GM21529 (cell line): ENCODE measurements at regions not wholly inside any gene's neighbourhood (a gene's known extent, or its start where the extent isn't known, plus 50 kb on each side); places are given as distances from the start of the nearest gene placed in this dataset.
"Not testable (repeated sequence)": the region's sequence is repeated elsewhere in the genome, so short reads cannot be mapped to it uniquely, and the experiment has no call there.

ENCODE experiments used
- ATAC-seq: cut with Tn5 transposase; IDR thresholded peaks from one replicate; pipeline ENCODE4 v1.9.1; 2021; ENCODE audit not compliant: unreplicated experiment

DNA sequence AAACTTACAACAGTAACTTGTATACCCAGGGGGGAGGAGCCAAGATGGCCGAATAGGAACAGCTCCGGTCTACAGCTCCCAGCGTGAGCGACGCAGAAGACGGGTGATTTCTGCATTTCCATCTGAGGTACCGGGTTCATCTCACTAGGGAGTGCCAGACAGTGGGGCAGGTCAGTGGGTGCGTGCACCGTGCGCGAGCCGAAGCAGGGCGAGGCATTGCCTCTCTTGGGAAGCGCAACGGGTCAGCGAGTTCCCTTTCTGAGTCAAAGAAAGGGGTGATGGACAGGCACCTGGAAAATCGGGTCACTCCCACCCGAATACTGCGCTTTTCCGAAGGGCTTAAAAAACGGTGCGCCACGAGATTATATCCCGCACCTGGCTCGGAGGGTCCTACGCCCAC lies 278.8 kb downstream of the FAM47B start:
- not testable (repeated sequence) for ATAC-seq

DNA sequence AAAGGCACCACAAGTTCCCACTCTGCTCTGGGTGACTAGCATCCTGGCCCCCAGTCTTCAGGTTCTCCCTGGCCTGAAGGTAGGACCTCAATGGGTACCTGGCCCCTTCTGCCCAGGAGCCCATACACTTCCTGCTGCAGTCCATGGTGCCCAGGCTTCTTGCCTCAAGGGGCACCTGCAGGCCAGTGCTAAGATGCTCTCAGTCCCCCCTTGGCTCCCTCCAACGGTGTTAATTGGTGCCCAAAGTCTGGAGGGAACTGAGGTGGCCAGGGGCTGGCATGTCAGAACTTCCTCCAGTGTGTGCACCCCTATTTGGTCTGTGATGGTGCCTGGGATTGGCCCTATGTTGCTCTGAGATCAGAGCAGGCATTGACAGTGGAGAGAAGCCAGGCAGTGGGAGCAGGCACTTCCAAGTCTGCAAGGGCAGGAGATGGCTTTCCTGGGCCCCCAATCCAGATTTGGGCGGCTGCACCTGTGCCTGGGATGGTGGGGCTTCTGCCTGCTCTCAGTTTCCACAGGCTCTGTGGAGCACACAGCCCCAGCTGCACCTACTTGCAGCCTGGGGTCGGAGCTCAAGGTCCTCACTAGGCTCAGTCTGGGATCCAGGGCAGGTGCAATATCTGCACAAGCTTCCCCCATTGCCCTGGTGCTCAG lies 301.6 kb downstream of the FAM47B start:
- ATAC-seq: no peak

DNA sequence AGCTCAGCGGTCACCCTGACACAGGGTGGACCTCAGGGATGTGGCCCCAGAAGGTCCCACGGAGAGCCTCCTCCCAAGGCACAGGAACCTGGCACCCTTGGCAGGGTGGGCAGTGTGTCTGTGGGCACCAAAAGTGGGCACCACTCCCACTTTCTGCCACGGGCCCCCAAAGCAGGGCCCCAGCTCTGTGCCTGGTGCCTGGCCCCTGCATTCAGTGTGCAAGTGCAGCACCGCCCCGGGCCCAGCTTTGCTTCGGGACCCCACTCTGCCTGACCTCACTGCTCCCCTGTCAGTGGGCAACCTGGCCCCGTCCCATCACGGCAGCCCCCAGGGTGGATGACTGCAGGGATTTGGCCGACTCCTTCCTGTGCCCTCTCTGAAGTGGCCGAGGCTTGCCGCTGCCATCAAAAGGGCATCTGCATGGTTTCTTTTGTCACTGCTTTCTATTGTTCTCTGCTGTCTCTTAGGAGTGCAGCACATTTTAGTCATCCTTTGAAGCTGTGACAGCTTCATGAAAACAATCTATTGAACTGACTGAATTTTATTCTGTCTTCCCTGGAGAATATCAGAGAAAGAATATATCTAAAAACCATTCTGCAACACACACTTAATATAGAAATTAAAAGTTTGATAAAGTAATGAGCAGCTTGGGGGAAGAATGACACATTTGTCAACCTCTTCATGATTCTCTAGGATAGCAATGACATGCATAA lies 302.4 kb downstream of the FAM47B start:
- ATAC-seq: no peak

DNA sequence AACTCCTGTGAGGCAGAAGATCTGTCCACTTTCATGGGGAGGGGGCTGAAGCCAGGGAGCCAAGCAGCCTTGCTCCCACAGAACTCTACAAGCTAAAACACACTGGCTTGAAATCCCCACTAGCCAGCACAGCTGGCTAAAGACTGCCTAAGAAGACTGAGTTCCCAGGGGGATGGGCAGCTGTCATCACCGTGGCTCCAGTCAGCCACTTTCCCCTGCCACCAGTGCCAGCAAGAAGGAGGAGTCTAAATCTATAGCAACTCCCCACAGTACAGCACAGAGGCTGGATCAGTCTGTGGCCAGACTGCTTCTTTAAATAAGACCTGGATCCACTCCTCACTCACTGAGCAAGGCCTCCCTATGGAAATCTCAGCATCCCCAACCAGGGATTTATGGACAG lies 308.6 kb downstream of the FAM47B start:
- ATAC-seq: no peak

DNA sequence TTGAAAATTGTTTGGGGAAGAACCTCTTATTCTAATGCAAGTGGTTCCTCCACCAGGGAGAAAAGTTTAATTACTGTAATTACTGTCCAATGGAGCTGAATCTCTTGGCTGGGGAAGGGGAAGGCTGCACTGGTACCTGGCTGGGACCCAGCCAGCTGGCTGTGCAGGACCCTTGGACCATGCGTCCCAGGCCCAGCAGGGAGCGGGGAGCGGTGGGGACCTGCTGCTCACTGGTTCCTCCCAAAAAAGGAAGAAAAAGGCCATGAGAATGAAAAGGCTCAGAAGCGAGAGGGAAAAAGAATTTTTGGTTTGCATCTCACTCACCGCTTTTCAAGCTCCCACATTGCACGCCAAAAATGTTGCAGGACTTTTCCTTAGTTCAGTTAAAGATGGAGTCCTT lies 333.5 kb downstream of the FAM47B start:
- no peak for ATAC-seq

DNA sequence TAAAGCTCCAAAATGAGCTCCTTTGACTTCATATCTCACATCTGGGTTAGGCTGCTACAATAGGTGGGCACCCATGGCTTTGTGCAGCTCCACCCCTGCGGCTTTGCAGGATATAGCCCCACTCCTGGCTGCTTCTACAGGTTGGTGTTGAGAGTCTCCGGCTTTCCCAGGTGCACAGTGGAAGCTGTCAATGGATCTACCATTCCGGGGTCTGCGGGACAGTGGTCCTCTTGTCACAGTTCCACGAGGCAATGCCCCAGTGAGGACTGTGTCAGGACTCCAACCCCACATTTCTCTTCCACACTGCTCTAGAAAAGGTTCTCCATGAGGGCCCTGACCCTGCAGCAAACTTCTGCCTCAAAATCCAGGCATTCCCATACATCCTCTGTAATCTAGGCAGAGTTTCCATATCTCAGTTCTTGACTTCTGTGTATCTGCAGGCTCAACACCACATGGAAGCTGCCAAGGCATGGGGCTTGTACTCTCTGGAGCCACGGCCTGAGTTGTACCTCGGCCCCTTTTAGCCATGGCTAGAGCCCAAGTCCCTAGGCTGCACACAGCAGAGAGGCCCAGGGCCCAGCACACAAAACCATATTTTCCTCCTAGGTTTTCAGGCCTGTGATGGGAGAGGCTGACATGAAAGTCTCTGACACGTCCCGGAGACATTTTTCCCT lies 342.8 kb downstream of the FAM47B start:
- ATAC-seq: no peak

DNA sequence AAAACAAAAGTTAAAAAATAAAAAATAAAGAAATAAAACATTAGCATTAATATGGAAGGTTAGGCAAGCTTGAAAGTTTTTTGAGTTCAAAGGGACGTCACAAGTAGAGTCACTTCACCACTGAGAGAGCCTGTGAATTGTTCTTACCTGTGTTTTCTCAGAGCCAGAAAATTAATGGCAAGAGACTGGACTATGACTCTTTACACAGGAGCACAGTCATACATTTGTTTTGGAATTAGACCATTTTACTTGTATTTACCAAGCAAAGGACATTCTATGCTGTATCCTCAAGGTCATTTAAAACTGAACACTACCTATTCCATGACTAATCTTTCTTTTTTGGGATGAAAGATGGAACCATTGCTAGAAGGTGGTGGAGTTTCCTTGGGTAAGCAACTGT lies 346.1 kb downstream of the FAM47B start:
- no peak for ATAC-seq

DNA sequence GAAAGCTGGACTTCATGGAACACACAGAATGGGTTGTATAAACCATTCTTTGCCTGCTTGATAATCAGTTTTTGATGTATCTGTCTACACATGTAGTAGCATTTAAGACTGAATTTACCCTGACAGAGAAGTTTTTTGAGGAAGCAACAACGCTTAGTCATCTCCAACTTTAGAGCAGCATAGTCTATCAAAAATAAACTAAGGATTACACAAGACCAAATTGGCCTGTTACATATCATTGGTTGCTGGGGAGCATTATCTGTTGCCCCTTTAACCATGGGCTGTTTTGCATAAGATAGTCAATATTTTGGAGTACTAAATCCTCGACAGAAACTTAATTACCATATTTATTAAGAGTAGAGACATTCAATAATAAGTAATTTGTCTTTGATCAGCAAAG lies 347.4 kb downstream of the FAM47B start:
- ATAC-seq: no peak

DNA sequence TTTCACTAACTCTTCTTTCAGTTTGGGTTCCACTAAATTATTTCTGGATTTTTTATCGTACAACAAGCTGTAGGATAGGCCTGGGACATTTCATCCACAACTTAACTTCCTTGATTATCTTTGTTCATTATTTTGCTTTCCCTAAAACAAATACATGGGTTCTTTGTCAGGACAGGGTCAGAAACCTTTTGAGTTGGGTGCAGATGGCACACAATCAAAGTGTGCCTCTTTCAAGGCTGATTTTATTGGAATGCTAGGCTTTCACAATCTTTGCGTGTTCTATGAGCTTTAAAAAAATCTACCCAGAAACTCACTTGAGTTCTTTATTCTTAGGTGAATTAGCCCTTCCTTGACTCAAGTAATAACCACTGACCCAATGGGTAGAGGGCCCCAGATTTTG lies 348.4 kb downstream of the FAM47B start:
- no peak for ATAC-seq

DNA sequence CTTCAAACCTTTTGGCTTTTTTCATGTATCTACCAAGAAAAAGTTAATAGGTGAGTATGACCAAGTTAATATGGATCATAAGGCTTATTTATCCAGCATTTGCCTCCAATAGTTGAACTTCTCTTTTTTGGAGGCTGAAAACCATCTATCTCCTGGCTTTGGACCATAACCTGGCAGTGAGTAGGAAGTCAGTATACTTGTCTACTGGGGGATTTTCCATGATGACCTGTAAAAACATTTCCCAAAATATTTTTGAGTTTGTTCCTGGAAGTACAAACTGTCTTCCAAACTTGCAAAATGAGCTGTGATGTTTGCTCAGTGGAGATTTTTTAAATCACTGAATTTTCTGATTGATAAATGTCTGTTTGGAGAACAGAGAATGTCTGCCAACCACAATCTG lies 349.9 kb downstream of the FAM47B start:
- ATAC-seq: no peak

DNA sequence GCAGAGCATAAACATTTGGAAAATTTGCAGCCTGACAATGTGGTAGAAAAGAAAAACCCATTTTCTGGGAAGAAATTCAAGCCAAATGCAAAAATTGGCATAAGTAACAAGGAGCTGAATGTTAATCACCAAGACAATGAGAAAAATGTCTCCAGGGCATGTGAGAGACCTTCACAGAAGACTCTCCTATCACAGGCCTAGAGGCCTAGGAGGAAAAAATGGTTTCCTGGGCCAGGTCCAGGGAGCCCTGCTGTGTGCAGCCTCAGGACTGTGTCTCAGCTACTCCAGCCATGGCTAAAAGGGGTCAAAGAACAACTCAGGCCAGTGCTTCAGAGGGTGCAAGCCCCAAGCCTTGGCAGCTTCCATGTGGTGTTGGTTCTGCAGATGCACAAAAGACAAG lies 362.4 kb downstream of the FAM47B start:
- ATAC-seq: not testable (repeated sequence)

DNA sequence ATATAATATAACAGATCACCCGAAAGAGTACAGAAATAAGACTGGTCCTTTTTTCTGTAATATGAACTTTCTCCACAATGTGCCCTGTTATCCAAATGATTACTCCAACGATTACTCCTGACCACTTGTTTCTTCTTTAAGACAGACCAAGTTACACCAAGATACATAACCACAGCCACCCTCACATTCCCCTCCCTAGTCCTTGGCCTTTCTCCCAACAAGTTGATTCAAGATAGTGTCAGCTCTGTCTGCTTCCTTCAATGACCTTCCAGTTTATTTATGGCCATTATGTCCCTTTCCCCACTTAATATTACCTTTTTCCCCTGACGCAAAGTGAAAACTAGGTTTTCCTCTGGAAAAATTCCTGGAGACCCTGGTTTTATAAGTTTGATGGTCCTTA lies 397.2 kb downstream of the FAM47B start:
- ATAC-seq: no peak

DNA sequence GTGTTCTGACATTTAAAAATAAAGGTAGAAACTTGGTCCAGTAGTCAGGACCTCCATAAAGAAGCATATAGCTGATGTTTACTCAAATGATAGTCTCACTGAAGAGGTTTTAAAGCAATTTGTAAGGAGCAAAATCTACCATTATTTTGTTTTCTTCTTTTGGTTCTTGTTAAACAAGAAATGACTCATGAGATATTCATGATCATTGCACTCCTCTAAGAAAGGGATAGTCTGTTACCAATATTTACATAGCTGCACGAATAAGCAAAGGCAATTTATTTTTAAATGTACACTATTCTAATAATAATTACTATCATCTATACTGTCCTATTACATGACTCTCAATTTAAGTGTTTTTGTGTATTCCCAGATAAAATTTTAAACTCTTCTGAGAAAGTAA lies 397.9 kb downstream of the FAM47B start:
- no peak for ATAC-seq

DNA sequence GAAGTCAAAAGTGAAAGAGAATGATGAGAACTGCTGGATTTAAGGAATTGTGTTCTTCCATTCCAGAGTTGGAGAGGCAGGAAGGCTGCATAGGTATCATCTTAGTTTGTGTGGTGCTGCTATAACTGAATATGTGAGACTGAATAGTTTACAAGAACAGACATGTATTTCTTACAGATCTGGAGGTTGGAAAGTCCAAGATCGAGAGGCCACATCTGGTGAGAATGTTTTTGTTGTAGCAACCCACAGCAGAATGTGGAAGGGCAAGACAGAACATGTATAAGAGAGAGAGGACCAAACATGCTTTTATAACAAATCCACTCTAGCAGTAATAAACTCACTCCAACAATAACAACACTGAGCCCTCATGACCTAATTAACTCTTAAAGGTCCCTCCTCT lies 408.6 kb downstream of the FAM47B start:
- ATAC-seq: no peak

DNA sequence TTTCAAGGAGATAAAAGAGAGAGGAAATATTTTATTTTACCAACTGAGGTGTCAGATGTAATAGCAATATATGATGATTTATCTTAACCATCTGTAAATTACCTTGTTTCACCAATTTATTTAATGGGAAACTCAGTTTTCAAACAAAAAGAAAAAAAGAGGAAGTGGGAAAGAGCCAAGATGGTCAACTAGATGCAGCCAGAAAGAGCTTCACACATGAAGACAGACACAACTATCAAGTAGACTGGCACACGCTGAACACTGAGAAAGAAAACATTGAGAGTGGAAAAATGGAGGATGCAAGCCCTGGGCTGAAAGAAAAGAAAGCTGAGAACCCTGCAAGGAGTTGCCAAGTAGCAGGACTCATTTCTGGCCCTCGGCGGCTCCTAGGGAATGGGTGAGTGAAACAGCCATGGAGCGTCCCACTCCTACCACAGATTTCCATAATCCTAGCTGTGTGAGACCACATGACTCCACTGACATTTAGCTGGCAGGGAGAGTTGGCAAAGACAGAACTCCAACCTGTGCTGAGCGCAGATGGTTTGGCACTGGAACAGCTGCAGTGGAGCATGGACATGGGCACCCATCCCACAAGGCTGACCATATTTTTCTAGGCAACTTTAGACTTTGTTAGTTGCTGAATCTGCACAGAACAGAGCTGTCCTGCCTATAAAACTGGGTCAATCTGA lies 409.3 kb downstream of the FAM47B start:
- ATAC-seq: no peak

DNA sequence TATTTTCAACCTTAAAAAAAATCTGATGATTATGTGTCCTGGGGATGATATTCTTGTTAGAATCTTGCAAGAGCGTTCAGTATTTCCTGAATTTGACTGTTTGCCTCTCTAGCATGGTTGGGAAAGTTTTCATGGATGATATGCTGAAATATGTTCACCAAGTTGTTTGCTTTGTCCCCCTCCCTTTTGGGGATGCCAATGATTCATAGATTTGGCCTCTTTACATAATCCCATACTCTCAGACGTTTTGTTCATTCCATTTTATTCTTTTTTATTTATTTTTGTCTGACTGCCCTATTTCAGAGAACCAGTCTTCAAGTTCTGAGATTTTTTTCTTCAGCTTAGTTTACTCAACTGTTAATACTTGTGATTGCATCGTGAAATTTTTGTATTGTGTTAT lies 415.1 kb downstream of the FAM47B start:
- no peak for ATAC-seq

DNA sequence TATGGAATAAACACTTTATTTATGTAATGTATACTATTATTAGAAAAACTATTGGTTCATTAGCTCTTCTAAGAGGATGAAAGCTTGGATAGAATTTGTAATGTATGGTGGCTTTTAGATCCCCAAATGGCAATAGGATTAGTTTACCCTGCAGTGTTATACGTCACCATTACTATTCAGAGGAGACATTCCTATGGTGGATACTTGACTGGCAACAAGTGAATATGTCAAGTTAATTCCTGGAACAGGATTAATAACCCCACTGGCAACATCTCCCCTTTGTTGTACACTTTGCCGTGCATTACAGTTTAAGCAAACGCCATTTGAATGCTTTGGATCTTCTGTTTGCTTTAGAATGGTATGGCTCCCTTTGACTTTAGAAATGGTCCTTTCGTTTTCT lies 420.3 kb downstream of the FAM47B start:
- ATAC-seq: no peak

DNA sequence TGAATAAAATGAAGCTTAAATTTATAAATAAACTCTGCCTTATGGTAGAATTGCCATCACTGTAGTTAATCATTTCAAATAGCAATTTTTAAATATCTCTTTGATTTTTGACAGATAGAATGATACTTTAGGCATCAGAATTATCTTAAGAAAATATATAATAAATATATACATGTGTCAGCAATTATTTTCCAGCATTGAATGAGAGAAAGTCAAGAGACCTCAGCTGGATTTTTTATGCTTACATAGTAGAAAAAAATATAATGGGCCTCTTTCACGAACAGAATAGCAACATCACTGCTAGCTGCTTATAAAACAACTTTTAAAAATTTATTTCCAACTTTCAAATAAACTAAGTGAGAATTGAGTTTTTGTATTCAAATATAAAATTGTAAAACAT lies 424.0 kb upstream of the MAGEB16 start:
- no peak for ATAC-seq

DNA sequence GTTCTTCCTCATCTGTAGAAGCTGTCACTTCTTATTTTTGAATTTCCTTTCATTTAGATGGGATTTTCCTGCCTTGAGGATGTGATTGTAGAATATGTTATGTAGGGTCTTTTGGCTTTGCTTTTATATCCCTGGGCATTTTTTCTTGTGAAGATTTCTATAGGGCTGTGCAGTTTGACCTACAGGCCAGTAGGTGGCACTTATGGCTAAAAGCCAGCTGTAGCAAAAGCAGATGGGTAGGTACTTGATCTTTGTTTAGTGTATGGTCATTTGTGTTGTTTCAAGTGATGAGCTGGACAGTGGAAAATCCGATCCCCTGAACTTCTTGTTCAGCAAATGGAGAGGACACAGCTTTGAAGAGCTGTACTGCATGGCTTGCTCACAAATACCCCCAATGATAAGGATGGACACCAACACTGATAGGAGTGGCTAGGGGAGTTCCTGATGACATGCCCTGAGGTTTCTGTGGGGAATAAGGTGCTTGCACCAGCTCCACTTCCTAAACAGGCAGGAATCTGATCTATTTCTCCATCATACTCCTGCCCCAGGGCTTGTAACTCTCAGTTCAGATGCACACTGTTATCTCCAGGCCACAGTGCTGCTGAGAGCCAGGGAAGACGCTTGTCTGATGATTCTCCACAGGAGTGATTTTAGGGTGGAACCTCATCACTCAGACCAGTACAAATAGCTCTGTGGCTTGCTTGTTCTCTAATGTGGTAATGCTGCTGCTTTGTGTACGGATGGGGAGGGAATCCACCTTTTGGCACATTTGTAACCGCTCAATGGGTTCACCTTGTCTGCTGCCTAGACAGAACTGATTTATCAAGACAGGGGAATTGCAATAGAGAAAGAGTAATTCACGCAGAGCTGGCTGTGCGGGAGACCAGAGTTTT lies 417.1 kb upstream of the MAGEB16 start:
- peak; percentile 78 for ATAC-seq

DNA sequence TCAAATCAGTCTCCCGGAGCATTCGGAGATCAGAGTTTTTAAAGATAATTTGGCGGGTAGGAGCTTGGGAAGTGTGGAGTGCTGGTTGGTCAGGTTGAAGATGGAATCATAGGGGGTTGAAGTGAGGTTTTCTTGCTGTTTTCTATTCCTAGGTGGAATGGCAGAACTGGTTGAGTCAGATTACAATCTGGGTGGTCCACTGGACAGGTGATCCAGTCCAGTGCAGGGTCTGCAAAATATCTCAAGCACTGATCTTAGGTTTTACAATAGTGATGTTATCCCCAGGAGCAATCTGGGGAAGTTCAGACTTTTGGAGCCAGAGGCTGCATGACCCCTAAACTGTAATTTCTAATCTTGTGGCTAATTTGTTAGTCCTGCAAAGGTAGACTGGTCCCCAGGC lies 416.4 kb upstream of the MAGEB16 start:
- ATAC-seq: not testable (repeated sequence)

DNA sequence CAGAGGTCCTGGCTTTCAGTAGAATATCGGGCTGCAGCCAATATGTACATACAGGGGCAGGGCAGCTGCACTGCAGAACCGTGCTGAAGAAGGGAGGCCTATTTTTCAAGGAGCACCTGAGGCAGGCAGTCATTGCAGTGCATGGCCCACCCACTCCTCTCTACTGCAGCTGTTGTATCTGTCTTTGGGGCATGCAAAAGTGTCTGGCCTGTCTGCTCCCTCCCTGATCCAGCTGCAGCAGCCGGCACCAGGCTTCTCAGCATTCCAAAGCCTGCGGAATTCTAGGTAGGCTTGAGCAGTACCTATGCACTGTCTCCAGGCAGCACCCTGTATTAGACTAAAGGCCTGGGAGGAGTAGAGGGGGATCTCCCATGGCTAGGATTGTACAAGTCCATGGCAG lies 415.2 kb upstream of the MAGEB16 start:
- no peak for ATAC-seq
